AG10803 (cell line): ENCODE measurements at regions not wholly inside any gene's neighbourhood (a gene's known extent, or its start where the extent isn't known, plus 50 kb on each side); places are given as distances from the start of the nearest gene placed in this dataset.

Experiments used
- DNase-seq: peaks from one replicate; pipeline ENCODE4 v3.0.0; 2010; ENCODE audit warnings: low read depth
- H3K4me3 ChIP-seq: 2 replicates; pipeline ENCODE4 v1.5.1; 2011; ENCODE audit warnings: mild to moderate bottlenecking, low read length, control low read depth
- CTCF ChIP-seq: conservative IDR thresholded peaks from 2 replicates; pipeline ENCODE4 v1.5.1; 2011; ENCODE audit warnings: mild to moderate bottlenecking, low read length, control low read depth, inconsistent platforms

- DNase-seq = no peak
- no peak for TF ChIP-seq CTCF
- H3K4me3 ChIP-seq = no peak overlapping the region
These were observed 334.7 kb upstream of the POU3F1 start for GRCh38 chr1:38381256-38381655.

- DNase-seq = no peak
- TF ChIP-seq CTCF = no peak
- H3K4me3 ChIP-seq = no peak overlapping the region
These were observed 330.0 kb upstream of the POU3F1 start for GRCh38 chr1:38376577-38376976.

GRCh38 chr1:38375035-38375434 is 328.4 kb upstream of the POU3F1 start:
- no peak overlapping the region for H3K4me3 ChIP-seq
- no peak for DNase-seq
- no peak for TF ChIP-seq CTCF

- H3K4me3 ChIP-seq = no peak overlapping the region
- no peak for DNase-seq
- TF ChIP-seq CTCF = no peak
These were observed 324.9 kb upstream of the POU3F1 start for GRCh38 chr1:38371505-38371844.

- DNase-seq = no peak
- no peak for TF ChIP-seq CTCF
- no peak overlapping the region for H3K4me3 ChIP-seq
These were observed 324.3 kb upstream of the POU3F1 start for GRCh38 chr1:38370716-38371504.

- no peak for DNase-seq
- no peak overlapping the region for H3K4me3 ChIP-seq
- no peak for TF ChIP-seq CTCF
These were observed 318.6 kb upstream of the POU3F1 start for GRCh38 chr1:38365242-38365641.

GRCh38 chr1:38361566-38361965 is 315.0 kb upstream of the POU3F1 start:
- DNase-seq = no peak
- no peak for TF ChIP-seq CTCF
- H3K4me3 ChIP-seq = no peak overlapping the region
